SU-DHL-6 (cell line): ENCODE measurements at regions not wholly inside any gene's neighbourhood (a gene's known extent, or its start where the extent isn't known, plus 50 kb on each side); places are given as distances from the start of the nearest gene placed in this dataset.

ENCODE experiments used
- EZH2phosphoT487 ChIP-seq: fragments of 200-600 bp; sonication (generic), shearing (Covaris generic); conservative IDR thresholded peaks from 2 replicates; pipeline ENCODE4 v1.6.1; 2018; ENCODE audit warnings: mild to moderate bottlenecking, antibody characterized with exemption, low read length, moderate library complexity, mixed read lengths
- TF ChIP-seq, protein P1 (sequence below): fragments of 200-600 bp; sonication (generic); IDR thresholded peaks from one replicate; pipeline ENCODE4 v1.5.1; 2017; ENCODE audit warnings: antibody characterized with exemption, mild to moderate bottlenecking, low read length, moderate library complexity; ENCODE audit not compliant: insufficient read depth, poor library complexity, severe bottlenecking

DNA sequence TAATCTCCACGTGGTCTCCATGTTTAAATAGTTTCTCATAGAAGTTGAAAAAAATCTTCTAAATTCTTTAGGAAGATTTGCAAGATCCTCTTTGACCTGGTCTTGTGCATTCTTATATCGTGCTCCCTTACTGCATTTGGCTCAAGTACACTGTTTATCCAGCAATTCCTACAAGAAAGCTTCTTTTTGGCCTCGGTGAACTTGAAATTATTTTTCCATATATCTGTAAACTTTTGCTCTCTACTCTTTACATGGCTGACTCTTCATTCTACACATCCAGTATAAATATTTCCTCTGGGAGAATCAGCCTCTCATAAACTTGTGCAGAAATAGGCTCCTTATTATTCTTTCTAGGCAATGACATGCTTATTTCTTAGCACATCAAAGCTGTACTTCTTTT lies 1457.9 kb upstream of the PRR20A start:
- TF ChIP-seq, protein P1, sequence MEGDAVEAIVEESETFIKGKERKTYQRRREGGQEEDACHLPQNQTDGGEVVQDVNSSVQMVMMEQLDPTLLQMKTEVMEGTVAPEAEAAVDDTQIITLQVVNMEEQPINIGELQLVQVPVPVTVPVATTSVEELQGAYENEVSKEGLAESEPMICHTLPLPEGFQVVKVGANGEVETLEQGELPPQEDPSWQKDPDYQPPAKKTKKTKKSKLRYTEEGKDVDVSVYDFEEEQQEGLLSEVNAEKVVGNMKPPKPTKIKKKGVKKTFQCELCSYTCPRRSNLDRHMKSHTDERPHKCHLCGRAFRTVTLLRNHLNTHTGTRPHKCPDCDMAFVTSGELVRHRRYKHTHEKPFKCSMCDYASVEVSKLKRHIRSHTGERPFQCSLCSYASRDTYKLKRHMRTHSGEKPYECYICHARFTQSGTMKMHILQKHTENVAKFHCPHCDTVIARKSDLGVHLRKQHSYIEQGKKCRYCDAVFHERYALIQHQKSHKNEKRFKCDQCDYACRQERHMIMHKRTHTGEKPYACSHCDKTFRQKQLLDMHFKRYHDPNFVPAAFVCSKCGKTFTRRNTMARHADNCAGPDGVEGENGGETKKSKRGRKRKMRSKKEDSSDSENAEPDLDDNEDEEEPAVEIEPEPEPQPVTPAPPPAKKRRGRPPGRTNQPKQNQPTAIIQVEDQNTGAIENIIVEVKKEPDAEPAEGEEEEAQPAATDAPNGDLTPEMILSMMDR, result no peak
- no peak for TF ChIP-seq EZH2phosphoT487
